Endothelial cell of umbilical vein (primary cell): ENCODE measurements at regions not wholly inside any gene's neighbourhood (a gene's known extent, or its start where the extent isn't known, plus 50 kb on each side); places are given as distances from the start of the nearest gene placed in this dataset.

Experiments
- BruUV-seq: library from RNA; stranded (reverse); fragments of 400-500 nt; replicated peaks from 2 replicates; lab custom pipeline; 2021; lab: Mats Ljungman, UMichigan
- CTCF ChIA-PET: fragments of 300-600, 350-600 bp; sonication (Branson Sonifier 250); formaldehyde crosslinking; loops from one replicate; lab custom pipeline; 2021; ENCODE audit warnings: antibody characterized with exemption, inconsistent platforms; lab: Charles Lee
- POLR2A ChIA-PET: fragments of 300-600, 350-600 bp; sonication (Branson Sonifier 250); formaldehyde crosslinking; loops from one replicate; lab custom pipeline; 2021; ENCODE audit warnings: antibody characterized with exemption, inconsistent platforms; lab: Charles Lee
- DNase-seq: peaks from one replicate; pipeline ENCODE4 v3.0.0-alpha.2; 2011; ENCODE audit warnings: low read depth, low spot score
- FAIRE-seq: peaks from 2 replicates; lab custom pipeline; 2011; peaks lifted over from hg19 to GRCh38; lab: Jason Lieb, UNC
- H2AFZ ChIP-seq: 2 replicates; pipeline ENCODE4 v1.6.0; 2012; ENCODE audit warnings: low read depth, low read length, control low read depth, inconsistent platforms
- H3K27ac ChIP-seq: 2 replicates; pipeline ENCODE4 v1.5.1; 2011; ENCODE audit warnings: low read depth, mild to moderate bottlenecking, control low read depth, low read length, moderate library complexity; ENCODE audit not compliant: insufficient read depth
- H3K27me3 ChIP-seq, 2 experiments: 2 replicates each; pipeline versions ENCODE4 v1.6.0 to v1.6.1; 2011; ENCODE audit warnings: low read length in 2 of 2, mixed read lengths in 1 of 2; ENCODE audit not compliant: control insufficient read depth in 2 of 2, insufficient read depth in 2 of 2
- H3K36me3 ChIP-seq, 2 experiments: 2 replicates in 1 of 2; 3 replicates in 1 of 2; pipeline ENCODE4 v1.5.1; 2011; ENCODE audit warnings: low read length in 2 of 2, mild to moderate bottlenecking in 1 of 2, moderate library complexity in 1 of 2; ENCODE audit not compliant: control insufficient read depth in 2 of 2, insufficient read depth in 2 of 2; ENCODE audit errors: extremely low read depth in 1 of 2
- H3K4me1 ChIP-seq: 3 replicates; pipeline ENCODE4 v1.5.1; 2011; ENCODE audit warnings: mild to moderate bottlenecking, low read length; ENCODE audit not compliant: control insufficient read depth, insufficient read depth; ENCODE audit errors: extremely low read depth
- H3K4me2 ChIP-seq: 2 replicates; pipeline ENCODE4 v1.6.1; 2011; ENCODE audit warnings: low read length, control low read depth, mixed read lengths; ENCODE audit not compliant: insufficient read depth
- H3K4me3 ChIP-seq, 3 experiments: fragments of 200-600 bp in 1 of 3; sonication (generic), shearing (Covaris generic) in 1 of 3; replicated peaks in 1 of 3; 2 replicates each; pipeline ENCODE4 v1.5.1; 2011 to 2016; ENCODE audit warnings: control low read depth in 3 of 3, low read length in 3 of 3, mild to moderate bottlenecking in 2 of 3, inconsistent platforms in 1 of 3, low read depth in 1 of 3, moderate library complexity in 1 of 3; ENCODE audit not compliant: insufficient read depth in 1 of 3
- H3K79me2 ChIP-seq: 2 replicates; pipeline ENCODE4 v1.6.0; 2012; ENCODE audit warnings: low read length, inconsistent platforms; ENCODE audit not compliant: control insufficient read depth, insufficient read depth
- H3K9ac ChIP-seq: replicated peaks from 2 replicates; pipeline ENCODE3; 2011; ENCODE audit warnings: low read length, control low read depth; ENCODE audit not compliant: insufficient read depth; ENCODE audit errors: extremely low read depth
- H3K9me1 ChIP-seq: replicated peaks from 3 replicates; pipeline ENCODE4 v1.6.0; 2011; ENCODE audit warnings: mild to moderate bottlenecking, low read length; ENCODE audit not compliant: control insufficient read depth, insufficient read depth; ENCODE audit errors: extremely low read depth
- H3K9me3 ChIP-seq: replicated peaks from 2 replicates; pipeline ENCODE4 v1.5.1; 2012; ENCODE audit warnings: low read length, inconsistent platforms; ENCODE audit not compliant: control insufficient read depth, insufficient read depth
- H4K20me1 ChIP-seq: replicated peaks from 2 replicates; pipeline ENCODE3; 2011; ENCODE audit warnings: mild to moderate bottlenecking, low read length; ENCODE audit not compliant: control insufficient read depth, insufficient read depth; ENCODE audit errors: extremely low read depth
- EZH2 ChIP-seq: IDR thresholded peaks from 2 replicates; pipeline ENCODE4 v1.6.1; 2012; ENCODE audit warnings: borderline replicate concordance, low read depth, mild to moderate bottlenecking, moderate library complexity, low read length, inconsistent platforms; ENCODE audit not compliant: severe bottlenecking
- FOS ChIP-seq: IDR thresholded peaks from 2 replicates; pipeline ENCODE4 v1.6.1; 2011; ENCODE audit warnings: mild to moderate bottlenecking, low read length, moderate library complexity, borderline replicate concordance; ENCODE audit not compliant: insufficient read depth
- GATA2 ChIP-seq: IDR thresholded peaks from 2 replicates; pipeline ENCODE4 v1.7.0; 2011; ENCODE audit warnings: low read depth, mild to moderate bottlenecking, moderate library complexity, mixed read lengths, low read length; ENCODE audit not compliant: insufficient read length, insufficient read depth
- JUN ChIP-seq: IDR thresholded peaks from 2 replicates; pipeline ENCODE4 v1.6.1; 2011; ENCODE audit warnings: borderline replicate concordance, low read depth; ENCODE audit not compliant: insufficient read length, insufficient read depth
- MAX ChIP-seq: IDR thresholded peaks from 2 replicates; pipeline ENCODE4 v1.6.1; 2011; ENCODE audit not compliant: insufficient read depth, insufficient read length
- MYC ChIP-seq: IDR thresholded peaks from one replicate; pipeline ENCODE4 v1.6.1; 2011; ENCODE audit warnings: mild to moderate bottlenecking, low read depth, low read length
- POLR2A ChIP-seq: IDR thresholded peaks from 2 replicates; pipeline ENCODE4 v1.6.1; 2012; ENCODE audit warnings: low read depth, mild to moderate bottlenecking, control low read depth, low read length
- POLR2AphosphoS5 ChIP-seq: IDR thresholded peaks from 2 replicates; pipeline ENCODE4 v1.6.1; 2012; ENCODE audit warnings: low read depth, mild to moderate bottlenecking, control low read depth, low read length, moderate library complexity; ENCODE audit not compliant: insufficient read depth
- dilution Hi-C: fragments of 300-500 bp; cut with MboI; formaldehyde crosslinking; loops from one replicate; pipeline ENCODE4 v1.15.0; 2019; ENCODE audit warnings: low sequenced_read_pairs; ENCODE audit not compliant: extremely low pct_ligation_motif_present
- intact Hi-C: fragments of 100-400 bp; cut with micrococcal nuclease; formaldehyde crosslinking; loops from one replicate; pipeline ENCODE4 v1.10.0; 2022
- TF ChIP-seq, protein P1 (sequence below), 2 donors: IDR thresholded peaks; 1 replicate in 1 of 2; 2 replicates in 1 of 2; pipeline ENCODE4 v1.5.1; 2011; ENCODE audit warnings: low read length in 2 of 2, mild to moderate bottlenecking in 2 of 2, moderate library complexity in 2 of 2, control low read depth in 1 of 2, inconsistent platforms in 1 of 2, low read depth in 1 of 2; ENCODE audit not compliant: insufficient read depth in 1 of 2; ENCODE audit errors: extremely low read depth in 1 of 2

GRCh38 chrX:9267415-9267814 lies 197.4 kb upstream of the TBL1X start:
- H3K9me1 ChIP-seq = no peaks in the 10 kb centered on the region
- no peak overlapping the region for H3K27ac ChIP-seq
- no peaks in the 10 kb centered on the region for H3K4me1 ChIP-seq
- intact Hi-C loops (no loop called here), dilution Hi-C loops (no loop called here)
- no peaks in the 10 kb centered on the region for H3K36me3 ChIP-seq
- no peak overlapping the region for H3K4me3 ChIP-seq
- no peaks in the 10 kb centered on the region for H3K27me3 ChIP-seq
- TF ChIP-seq GATA2 (no peak), FOS (no peak), EZH2 (no peak), MAX (no peak), POLR2A (no peak), MYC (no peak), POLR2AphosphoS5 (no peak), JUN (no peak)
- TF ChIP-seq, protein P1, sequence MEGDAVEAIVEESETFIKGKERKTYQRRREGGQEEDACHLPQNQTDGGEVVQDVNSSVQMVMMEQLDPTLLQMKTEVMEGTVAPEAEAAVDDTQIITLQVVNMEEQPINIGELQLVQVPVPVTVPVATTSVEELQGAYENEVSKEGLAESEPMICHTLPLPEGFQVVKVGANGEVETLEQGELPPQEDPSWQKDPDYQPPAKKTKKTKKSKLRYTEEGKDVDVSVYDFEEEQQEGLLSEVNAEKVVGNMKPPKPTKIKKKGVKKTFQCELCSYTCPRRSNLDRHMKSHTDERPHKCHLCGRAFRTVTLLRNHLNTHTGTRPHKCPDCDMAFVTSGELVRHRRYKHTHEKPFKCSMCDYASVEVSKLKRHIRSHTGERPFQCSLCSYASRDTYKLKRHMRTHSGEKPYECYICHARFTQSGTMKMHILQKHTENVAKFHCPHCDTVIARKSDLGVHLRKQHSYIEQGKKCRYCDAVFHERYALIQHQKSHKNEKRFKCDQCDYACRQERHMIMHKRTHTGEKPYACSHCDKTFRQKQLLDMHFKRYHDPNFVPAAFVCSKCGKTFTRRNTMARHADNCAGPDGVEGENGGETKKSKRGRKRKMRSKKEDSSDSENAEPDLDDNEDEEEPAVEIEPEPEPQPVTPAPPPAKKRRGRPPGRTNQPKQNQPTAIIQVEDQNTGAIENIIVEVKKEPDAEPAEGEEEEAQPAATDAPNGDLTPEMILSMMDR (IDR thresholded peaks at IDR 0.05; ENCODE audit: extremely low read depth in 1 of 2, insufficient read depth in 1 of 2, low read depth in 1 of 2, low read length in 2 of 2) = no peak
- no peak overlapping the region for H2AFZ ChIP-seq
- ChIA-PET CTCF (no interaction called here), POLR2A (no interaction called here)
- no peak overlapping the region for H3K4me2 ChIP-seq
- no peaks in the 10 kb centered on the region for H3K79me2 ChIP-seq
- no peak for FAIRE-seq
- BruUV-seq = no TSS peak
- no peak overlapping the region for H3K9ac ChIP-seq
- no peaks in the 10 kb centered on the region for H3K9me3 ChIP-seq
- no peaks in the 10 kb centered on the region for H4K20me1 ChIP-seq
- DNase-seq = no peak
